Left ventricle myocardium inferior (tissue), 1 donor: ENCODE measurements at regions not wholly inside any gene's neighbourhood (a gene's known extent, or its start where the extent isn't known, plus 50 kb on each side); places are given as distances from the start of the nearest gene placed in this dataset.
A peak's percentile ranks its signal among the peaks of the same experiment; 100 is the strongest.
"Not testable (repeated sequence)": the region's sequence is repeated elsewhere in the genome, so short reads cannot be mapped to it uniquely, and the experiment has no call there.

Experiments used
- DNase-seq: peaks from one replicate; pipeline ENCODE4 v3.0.0-alpha.2; 2020
- H3K27ac ChIP-seq: fragments of 200-600 bp; replicated peaks from 2 replicates; pipeline ENCODE4 v1.8.0; 2021
- H3K27me3 ChIP-seq: fragments of 200-600 bp; 2 replicates; pipeline ENCODE4 v1.8.0; 2021; ENCODE audit warnings: low read depth
- H3K36me3 ChIP-seq: fragments of 200-600 bp; 2 replicates; pipeline ENCODE4 v1.8.0; 2021
- H3K4me1 ChIP-seq: fragments of 200-600 bp; 2 replicates; pipeline ENCODE4 v1.8.0; 2021
- H3K4me3 ChIP-seq: fragments of 200-600 bp; 2 replicates; pipeline ENCODE4 v1.8.0; 2021; ENCODE audit warnings: mild to moderate bottlenecking, moderate library complexity
- H3K9me3 ChIP-seq: fragments of 200-600 bp; replicated peaks from 2 replicates; pipeline ENCODE4 v1.8.0; 2021
- CTCF ChIP-seq: fragments of 200-600 bp; IDR thresholded peaks from 2 replicates; pipeline ENCODE4 v1.8.0; 2021; ENCODE audit warnings: antibody characterized with exemption, mild to moderate bottlenecking, borderline replicate concordance
- intact Hi-C: fragments of 100-400 bp; cut with micrococcal nuclease; formaldehyde crosslinking; loops from one replicate; pipeline ENCODE4 v1.11.0; 2022
- donor health status: DM: no; HTN: yes; CAD: no; lungs with severe emphysema.

DNA sequence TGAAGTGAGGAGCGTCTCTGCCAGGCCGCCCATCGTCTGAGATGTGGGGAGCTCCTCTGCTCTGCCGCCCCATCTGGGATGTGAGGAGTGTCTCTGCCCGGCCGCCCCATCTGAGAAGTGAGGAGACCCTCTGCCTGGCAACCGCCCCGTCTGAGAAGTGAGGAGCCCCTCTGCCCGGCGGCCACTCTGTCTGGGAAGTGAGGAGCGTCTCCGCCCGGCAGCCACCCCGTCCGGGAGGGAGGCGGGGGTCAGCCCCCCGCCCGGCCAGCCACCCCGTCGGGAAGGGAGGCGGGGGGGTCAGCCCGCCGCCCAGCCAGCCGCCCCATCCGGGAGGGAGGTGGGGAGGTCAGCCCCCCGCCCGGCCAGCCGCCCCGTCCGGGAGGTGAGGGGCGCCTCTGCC is 77.6 kb upstream of the ADORA2B start:
- H3K36me3 ChIP-seq, intact Hi-C loops, H3K27ac ChIP-seq: not testable (repeated sequence)

DNA sequence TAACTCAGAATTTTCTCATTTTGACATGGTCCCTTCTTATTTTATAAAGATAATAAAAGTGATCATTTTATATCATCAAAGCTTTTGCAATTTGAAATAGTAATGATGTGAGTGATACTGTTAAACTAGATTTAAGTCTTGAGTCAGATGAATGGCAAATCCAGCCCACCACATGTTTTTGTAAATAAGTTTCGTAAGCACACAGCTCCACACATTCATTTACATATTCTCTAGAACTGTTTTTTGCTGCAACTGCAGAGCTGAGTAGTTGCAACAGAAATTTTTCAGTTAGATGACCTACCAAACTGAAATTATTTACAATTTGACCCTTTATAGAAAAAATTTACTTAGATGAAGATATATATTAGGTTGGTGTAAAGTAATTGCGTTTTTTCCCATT is 75.1 kb upstream of the ADORA2B start:
- H3K27ac ChIP-seq, H3K27me3 ChIP-seq, H3K4me1 ChIP-seq, DNase-seq, H3K36me3 ChIP-seq, H3K4me3 ChIP-seq, H3K9me3 ChIP-seq, intact Hi-C loops: not testable (repeated sequence)

More for the DNA sequence above, 77.6 kb upstream of the ADORA2B start:
- H3K27me3 ChIP-seq, H3K9me3 ChIP-seq, H3K4me1 ChIP-seq, DNase-seq, H3K4me3 ChIP-seq: not testable (repeated sequence)

GRCh38 chr17:15872677-15873076 is 72.3 kb upstream of the ADORA2B start:
- H3K27ac ChIP-seq, H3K4me3 ChIP-seq, intact Hi-C loops, H3K4me1 ChIP-seq, DNase-seq, H3K9me3 ChIP-seq, H3K36me3 ChIP-seq, H3K27me3 ChIP-seq: not testable (repeated sequence)

- H3K4me3 ChIP-seq, H3K27me3 ChIP-seq, DNase-seq, H3K27ac ChIP-seq, H3K36me3 ChIP-seq, H3K4me1 ChIP-seq, intact Hi-C loops, H3K9me3 ChIP-seq: not testable (repeated sequence)
Observed at GRCh38 chr17:15877882-15878500, 66.9 kb upstream of the ADORA2B start.

DNA sequence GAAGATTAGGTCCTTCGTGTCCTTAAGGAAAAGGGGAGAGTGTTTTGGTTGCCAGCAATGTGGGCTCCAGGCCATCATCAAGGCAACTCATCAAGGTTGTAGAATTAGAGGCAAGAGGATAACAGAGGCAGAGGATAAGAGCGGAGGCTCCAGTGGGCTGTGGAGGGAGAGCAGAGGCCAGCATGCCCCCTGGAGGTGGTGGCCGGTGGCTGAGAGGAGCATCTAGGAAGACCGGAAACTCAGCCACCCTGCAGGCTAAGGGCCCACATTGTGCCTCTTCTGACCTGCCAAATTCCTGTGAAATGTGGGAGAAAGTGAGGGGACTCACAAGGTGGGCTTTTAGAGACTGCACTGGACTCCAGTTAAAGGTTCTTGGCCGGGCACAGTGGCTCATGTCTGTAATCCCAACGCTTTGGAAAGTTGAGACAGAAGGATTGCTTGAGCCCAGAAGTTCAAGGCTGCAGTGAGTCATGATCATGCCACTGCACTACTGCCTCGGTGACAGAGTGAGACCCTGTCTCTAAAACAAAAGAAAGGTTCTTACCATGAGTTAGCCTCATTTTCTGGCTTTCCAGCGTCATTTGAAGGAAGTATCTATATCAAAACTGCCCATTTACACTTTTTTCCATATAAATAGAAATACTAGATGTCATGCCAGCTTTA is 62.7 kb upstream of the ADORA2B start:
- intact Hi-C loops = no loop called here

DNA sequence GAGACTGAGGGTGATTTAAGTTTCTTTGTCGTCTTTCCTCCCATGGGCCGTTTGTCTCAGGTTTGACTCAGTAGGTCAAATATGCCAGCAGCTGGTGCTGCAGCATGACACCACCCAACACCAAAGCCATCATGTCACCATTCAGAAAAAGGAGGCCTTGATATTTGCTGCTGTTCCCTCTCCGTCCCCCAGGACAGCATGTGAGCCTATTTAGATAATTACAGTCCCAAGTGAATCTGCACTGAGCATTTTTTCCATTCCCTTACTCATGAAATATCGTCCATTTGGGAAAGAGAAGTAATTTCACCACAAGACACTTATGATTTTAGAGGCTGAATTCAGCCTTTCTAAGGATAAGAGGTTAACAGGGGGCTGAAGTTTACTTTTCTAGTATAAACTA is 62.2 kb upstream of the ADORA2B start:
- H3K4me3 ChIP-seq = no peak overlapping the region
- TF ChIP-seq CTCF = peak; percentile 15
- no peaks in the 10 kb centered on the region for H3K36me3 ChIP-seq
- peaks cover 6% of the 10 kb centered on the region for H3K4me1 ChIP-seq
- H3K27me3 ChIP-seq = no peaks in the 10 kb centered on the region
- H3K27ac ChIP-seq = peak overlapping the region; percentile 48
- DNase-seq = no peak
- intact Hi-C loops = no loop called here
- H3K9me3 ChIP-seq = no peaks in the 10 kb centered on the region

More for the DNA sequence above, 62.7 kb upstream of the ADORA2B start:
- peak; percentile 13 for TF ChIP-seq CTCF
- Histone ChIP-seq H3K27ac (peak overlapping the region; percentile 48), H3K4me1 (peaks cover 6% of the 10 kb centered on the region), H3K27me3 (no peaks in the 10 kb centered on the region), H3K4me3 (no peak overlapping the region), H3K9me3 (no peaks in the 10 kb centered on the region), H3K36me3 (no peaks in the 10 kb centered on the region)
- DNase-seq = no peak

DNA sequence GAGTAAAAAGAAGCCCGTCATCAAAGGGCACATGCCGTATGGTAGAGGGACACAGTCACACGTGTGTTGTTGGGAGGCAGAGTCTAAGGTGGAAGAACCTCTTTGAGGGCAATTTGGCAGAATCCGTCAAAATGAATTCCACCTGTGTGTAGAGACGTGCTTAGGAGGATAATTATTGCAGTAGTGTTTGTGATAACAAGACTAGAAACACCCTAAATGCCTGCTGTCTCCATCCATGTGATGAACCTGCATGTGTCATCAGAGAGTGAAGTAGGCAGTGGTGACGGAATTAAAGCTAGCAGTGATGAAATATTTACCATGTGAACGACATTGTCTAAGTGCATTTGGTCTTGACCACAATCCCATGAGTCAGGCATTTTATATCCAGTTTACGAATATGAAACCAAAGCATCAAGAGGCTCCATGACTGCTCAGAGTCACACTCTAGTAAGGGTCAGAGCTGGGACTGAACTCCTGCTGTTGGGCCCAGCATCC is 61.3 kb upstream of the ADORA2B start:
- no peak for DNase-seq
- Histone ChIP-seq H3K36me3 (no peaks in the 10 kb centered on the region), H3K4me1 (peaks cover 6% of the 10 kb centered on the region), H3K4me3 (no peak overlapping the region), H3K27me3 (no peaks in the 10 kb centered on the region), H3K27ac (peak overlapping the region; percentile 48), H3K9me3 (no peaks in the 10 kb centered on the region)
- intact Hi-C loops = no loop called here
- no peak for TF ChIP-seq CTCF
